ENCODE measurements at regions not wholly inside any gene's neighbourhood (a gene's known extent, or its start where the extent isn't known, plus 50 kb on each side); places are given as distances from the start of the nearest gene placed in this dataset.

DNA sequence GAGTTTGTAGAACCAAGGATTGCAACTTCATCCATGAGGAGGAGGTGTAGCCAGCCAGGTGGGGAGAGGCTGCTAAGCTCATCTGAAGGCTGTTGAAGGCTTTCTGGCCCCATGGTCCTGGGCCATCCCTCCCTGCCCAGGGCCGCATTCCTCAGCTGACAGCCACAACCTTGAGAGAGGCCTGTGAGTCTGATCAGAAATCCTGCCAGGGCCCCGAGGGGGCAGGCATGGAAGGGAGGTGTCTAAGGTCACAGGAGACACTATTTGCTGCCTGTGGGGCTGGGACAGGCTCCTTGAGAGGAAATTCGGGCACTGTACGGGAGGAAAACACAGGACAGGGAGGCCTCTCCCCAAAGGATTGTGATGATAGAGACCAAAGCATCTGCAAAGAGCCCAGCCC is 88.1 kb upstream of the IGLL5 start:
- FAIRE-seq = no peak
- DNase-seq (ENCODE audit: low spot score) = no peak

DNA sequence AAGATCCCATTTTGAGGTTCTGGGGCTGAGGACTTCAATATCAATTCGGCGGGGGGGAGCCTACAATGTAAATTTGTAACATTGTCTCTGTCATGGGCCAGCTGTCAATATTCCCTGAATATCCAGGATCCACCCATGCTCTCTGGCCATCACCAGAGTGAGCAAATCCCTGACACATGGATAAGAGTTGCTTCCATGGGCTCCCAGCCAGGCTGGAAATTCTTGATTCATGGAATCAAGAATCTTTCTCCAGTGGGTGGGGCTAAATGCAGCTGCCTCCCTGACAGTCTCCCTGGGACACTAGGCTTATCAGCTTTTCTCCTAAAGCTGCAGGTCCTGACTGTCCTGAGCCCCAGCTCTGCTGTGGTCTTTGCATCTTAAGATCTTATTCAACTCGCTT is 86.9 kb upstream of the IGLL5 start:
- no peak for DNase-seq (ENCODE audit: low spot score)
- no peak for FAIRE-seq

GRCh38 chr22:22802339-22802970 is 85.2 kb upstream of the IGLL5 start:
- FAIRE-seq = no peak
- no peak for DNase-seq (ENCODE audit: low spot score)

DNA sequence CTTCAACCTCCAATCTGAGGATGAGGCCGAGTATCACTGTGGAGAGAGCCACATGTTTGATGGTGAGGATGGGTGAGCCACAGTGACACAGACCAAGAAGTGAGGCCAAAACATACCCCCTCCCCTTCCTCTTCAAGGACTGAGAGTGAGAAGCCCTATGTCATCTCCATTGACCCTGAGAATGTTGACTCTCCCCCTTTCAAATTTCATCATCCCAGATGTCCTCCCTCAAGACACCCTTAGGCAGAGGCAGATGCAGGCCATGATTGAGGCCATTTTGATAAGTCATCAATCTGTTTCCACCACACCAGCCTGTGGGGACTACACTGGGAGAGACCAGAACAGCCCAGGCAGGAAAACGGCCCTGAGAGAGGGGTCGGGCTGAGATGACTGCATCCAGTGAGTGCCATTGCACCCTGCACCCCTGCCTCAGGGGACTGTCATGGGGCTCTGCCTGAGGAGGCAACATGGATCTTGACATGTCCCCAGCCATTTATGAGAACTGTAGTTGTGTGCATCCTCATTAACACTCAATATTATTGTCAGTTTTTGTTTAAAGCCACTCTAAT is 84.2 kb upstream of the IGLL5 start:
- no peak for DNase-seq (ENCODE audit: low spot score)
- FAIRE-seq = peak; percentile 66

GRCh38 chr22:22810018-22810427 is 77.6 kb upstream of the IGLL5 start:
- DNase-seq (ENCODE audit: low spot score) (no peak), FAIRE-seq (no peak)

DNA sequence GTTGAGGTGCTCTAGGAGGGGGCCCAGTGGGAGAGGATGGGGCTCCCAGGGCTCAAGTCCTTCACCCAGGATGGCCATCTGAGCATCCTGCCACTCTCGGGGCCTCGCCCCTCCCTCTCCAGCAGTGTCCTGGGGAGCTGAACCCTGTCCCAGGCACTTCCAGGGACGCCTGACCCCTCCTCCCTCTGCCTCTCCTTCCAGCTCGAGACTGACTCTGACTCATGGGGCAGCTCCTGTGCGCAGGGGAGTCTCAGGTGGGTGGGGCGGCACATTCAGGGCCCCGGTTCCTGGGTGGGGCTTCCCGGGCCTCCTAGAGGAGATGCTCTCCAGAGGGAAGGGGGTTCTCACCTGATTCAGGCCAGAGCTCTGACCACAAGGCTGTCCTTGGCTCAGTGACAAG is 77.1 kb upstream of the IGLL5 start:
- peak; percentile 31 for DNase-seq (ENCODE audit: low spot score)
- FAIRE-seq = no peak

DNA sequence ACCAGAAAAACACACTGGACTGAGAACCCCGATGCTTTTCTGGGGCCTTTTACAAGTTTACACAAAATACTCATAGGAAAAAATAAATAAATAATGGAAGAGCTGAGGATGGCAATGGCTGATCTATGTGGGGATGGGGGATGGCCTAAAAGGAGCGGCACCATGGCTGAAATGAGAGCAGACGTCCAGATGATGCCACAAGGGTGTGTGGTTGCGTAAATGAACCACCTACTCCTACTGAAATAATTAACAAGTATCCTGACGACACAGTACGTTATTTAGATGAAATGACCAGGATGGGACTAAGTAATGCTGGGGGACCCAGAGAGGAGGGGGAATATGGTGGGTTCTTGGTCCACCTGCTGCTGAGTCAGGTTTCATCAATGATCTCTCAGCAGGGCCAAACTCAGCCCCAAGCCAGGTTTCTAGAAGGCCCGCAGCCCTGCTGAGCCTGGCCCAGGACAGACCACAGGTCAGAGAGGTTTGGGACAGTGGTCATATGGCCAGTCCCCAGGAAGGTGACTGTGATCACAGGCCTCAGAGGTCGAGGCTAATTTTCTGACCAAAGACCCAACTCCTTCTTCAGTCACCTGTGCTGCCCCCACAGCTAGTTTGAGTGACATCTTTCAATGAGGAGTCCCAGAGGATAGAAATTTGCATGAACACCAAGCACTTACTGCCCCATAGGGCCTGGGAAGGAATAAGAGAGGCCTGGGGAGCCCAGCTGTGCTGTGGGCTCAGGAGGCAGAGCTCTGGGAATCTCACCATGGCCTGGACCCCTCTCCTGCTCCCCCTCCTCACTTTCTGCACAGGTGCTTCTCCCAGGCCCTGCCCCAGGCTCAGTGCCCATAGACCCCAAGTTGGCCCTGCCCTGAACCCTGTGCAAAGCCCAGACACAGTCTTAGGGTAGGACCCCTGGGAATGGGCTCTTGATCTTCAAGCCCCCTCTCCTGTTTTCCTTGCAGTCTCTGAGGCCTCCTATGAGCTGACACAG is 76.3 kb upstream of the IGLL5 start:
- no peak for FAIRE-seq
- no peak for DNase-seq (ENCODE audit: low spot score)

DNA sequence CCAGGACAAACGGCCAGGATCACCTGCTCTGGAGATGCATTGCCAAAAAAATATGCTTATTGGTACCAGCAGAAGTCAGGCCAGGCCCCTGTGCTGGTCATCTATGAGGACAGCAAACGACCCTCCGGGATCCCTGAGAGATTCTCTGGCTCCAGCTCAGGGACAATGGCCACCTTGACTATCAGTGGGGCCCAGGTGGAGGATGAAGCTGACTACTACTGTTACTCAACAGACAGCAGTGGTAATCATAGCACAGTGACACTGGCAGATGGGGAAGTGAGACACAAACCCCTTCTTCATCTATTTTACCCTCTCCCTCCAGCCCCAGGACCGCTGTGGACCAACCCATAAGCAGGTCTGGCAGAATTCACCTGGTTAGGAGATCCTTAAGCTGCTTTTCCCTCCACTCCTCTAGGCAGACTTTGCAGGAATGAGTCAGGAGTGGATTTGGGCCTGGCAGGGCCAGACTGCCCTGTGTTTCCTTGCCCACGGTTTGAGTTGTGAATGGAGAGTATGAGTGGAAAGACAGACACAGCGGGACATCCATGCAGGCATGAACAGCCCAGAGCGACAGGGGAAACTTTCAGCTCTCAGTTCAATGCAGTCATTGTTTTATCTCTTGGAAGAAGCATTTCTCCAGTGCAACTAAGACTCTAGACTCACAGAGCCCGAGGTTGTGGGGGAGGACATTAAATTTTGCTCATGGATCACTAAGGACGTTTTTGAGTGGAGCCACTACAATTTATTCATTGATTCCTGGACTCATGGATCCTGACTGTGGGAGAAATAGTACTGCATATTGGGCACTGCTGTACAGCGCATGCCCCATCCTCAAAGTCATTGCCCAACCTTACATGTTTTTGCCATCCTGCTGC is 75.3 kb upstream of the IGLL5 start:
- FAIRE-seq = no peak
- DNase-seq (ENCODE audit: low spot score) = no peak

- DNase-seq (ENCODE audit: low spot score) (no peak), FAIRE-seq (peak; percentile 78)
Measured at GRCh38 chr22:22813126-22814075, 74.2 kb upstream of the IGLL5 start.

DNA sequence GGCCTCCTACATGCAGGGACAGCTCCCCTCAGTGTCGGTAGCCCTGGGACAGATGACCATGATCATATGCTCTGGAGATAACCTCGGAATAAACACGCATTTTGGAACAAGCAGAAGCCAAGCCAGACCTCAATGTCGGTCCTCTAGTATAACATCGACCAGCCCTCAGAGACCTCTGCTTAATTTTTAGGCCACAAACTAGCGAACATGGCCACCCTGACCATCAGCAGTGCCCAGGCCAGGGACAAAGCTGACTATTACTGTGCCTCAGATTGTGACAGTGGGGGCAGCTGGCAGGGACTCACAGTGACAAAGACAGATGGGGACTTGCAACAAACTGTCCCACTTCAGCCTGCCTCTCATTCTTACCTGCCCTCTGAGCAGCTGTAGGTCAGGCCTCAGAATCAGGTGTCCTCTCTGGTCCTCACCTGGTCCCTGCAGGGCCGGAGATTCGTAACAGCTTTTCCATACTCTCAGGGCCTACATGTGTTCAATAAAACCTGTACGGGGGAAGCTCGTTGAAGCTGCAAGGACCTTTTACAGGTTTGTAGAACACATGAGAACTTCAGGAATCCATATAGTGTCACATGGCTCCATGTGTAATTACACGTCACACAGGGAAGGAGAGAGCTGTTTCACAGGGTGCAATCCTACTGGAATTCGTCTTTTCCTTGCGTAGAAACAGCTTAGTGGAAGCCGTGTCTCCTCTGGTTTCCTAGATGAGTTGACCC is 72.8 kb upstream of the IGLL5 start:
- peak; percentile 53 for FAIRE-seq
- DNase-seq (ENCODE audit: low spot score) = no peak

DNA sequence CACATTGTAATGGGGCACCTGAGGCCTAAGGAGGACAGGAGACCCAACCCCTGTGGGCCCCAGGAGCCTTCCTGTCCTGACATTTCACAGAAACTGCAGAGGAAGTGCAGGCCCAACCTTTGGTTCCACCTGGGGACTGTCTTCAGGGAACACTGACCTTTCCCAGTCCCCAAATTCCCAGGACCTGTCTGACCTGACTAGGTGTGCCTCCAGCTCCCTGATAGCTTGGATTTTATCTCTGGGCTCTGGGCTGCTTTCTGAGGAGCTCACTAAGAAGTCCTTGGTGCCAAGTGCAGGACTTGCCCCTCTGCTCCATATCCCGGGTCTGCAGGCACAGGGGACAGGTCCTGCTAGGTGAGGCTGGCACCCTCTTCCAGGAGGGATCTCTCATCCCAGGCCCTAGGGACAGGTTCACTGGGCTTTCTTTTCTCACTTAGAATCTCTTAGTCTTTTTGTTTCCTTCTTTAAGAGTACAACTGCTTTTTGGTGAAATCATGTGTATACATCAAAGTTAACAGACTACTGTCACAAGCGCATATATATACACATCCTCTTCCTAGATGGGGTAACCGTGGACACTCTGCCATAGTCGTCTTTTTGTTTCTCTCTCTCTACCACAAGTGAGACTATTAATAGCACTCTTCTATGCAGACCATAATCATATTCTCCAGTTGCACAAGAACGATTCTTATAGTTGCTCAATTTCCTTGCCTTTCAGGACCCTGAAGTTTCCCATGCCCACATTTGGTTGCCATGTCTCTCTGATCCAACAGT is 72.0 kb upstream of the IGLL5 start:
- DNase-seq (ENCODE audit: low spot score) (no peak), FAIRE-seq (no peak)

GRCh38 chr22:22816171-22816514 is 71.5 kb upstream of the IGLL5 start:
- DNase-seq (ENCODE audit: low spot score) (no peak), FAIRE-seq (peak; percentile 20)

DNA sequence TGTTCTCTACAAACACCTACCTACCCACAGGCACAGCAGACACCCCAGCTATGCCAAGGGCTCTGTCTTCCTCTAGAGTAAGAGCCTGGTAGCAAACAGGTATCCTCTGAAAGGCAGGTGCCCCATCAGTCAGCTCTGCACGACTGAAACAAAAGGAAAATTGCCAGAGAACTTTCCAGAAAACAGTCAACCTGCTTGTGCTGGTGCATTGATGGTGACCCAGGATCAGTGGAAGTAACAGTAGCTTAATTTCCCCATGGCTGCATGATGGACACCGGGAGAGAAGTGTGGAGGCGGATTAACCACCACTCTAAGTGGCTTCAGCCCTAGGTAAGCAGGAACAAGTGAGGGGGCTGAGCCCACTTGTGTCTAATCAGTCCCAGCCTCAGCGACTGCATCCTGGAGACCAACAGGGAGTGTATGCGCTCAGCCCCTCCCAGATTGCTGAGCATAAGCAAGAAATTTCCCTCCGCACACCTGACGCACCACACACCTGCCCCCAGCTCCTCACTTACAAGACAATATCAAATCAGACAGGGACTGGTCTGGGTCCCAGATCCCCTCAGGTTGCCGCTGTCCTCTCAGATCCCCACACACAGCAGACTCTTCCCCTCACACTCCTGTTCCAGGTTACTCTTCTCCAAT is 70.7 kb upstream of the IGLL5 start:
- FAIRE-seq = no peak
- no peak for DNase-seq (ENCODE audit: low spot score)

DNA sequence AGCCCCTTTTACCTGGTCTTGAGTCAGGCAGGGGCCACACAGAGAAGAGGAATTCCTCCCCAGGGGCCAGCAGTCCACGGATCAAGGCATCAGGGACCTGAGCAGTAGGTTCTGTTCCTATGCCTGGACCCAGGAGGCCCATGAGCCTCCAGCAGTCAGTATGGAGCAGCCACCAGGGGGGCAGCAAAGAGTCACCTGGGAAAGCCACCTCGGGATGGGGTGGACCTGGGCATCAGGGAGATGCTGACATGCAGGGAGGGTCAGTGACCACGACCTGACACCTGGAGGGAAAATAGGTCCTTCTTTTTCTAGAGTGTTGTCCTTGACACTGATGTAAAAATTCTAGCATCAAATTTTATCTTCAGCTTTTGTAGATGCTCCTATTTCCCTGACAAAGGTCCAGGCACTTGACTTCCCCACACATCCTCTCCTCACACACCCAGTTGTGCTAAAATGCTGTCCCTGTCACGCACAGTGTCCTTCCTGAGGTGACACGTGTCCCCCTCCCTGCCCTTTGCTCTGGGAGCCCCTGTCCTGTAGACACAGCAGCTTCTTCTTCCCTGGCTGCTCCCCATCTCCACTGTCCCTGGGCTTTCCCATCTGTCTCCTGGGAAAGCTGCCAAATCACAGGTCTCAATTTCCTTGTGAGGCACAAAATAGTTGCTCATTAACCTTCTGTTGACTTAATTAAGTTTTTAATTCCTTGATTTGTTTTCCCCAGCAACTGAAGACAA is 70.0 kb upstream of the IGLL5 start:
- DNase-seq (ENCODE audit: low spot score) (no peak), FAIRE-seq (peak; percentile 62)

GRCh38 chr22:22818202-22818538 is 69.4 kb upstream of the IGLL5 start:
- DNase-seq (ENCODE audit: low spot score) (no peak), FAIRE-seq (no peak)

DNA sequence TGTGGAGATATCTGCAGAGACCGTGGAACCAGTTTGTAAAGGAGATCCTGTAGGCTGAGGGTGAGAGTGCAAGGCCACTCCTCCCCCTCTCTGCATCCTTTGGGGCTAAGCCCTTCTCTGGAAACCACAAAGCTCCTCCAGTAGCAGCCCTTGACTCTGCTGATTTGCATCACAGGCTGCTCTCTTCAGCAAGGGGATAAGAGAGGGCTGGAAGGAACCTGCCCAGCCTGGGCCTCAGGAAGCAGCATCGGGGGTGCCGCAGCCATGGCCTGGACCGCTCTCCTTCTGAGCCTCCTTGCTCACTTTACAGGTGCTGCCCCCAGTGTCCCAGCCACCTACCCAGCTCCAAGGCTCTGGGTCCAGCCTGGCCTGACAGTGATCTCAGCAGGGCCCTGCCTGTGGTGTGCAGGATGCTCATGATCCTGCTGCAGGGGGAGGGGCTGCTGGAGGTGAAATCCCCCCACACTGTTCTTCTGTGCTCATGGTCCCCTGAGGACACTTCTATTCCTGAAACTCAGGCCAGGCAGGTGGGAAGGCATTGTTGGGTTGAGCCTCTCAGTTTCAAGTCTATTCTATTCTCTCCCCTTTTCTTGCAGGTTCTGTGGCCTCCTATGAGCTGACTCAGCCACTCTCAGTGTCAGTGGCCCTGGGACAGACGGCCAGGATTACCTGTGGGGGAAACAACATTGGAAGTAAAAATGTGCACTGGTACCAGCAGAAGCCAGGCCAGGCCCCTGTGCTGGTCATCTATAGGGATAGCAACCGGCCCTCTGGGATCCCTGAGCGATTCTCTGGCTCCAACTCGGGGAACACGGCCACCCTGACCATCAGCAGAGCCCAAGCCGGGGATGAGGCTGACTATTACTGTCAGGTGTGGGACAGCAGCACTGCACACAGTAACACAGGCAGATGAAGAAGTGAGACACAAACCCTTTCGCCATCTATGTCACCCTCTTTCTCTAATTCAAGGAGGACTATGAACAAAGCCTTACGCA is 68.5 kb upstream of the IGLL5 start:
- DNase-seq (ENCODE audit: low spot score) = no peak
- FAIRE-seq = no peak

GRCh38 chr22:22820076-22820475 is 67.5 kb upstream of the IGLL5 start:
- no peak for DNase-seq (ENCODE audit: low spot score)
- no peak for FAIRE-seq
